Activated CD8-positive, alpha-beta T cell treated with anti-CD3 and anti-CD28 coated beads for 36 hours (primary cell): ENCODE measurements at regions not wholly inside any gene's neighbourhood (a gene's known extent, or its start where the extent isn't known, plus 50 kb on each side); places are given as distances from the start of the nearest gene placed in this dataset.

ENCODE experiments used
- ATAC-seq: fragments of 200-7000 bp; cut with Tn5 transposase; one replicate; pipeline ENCODE4 v1.10.0; 2021; ENCODE audit warnings: mild to moderate bottlenecking, moderate library complexity
- CTCF ChIA-PET: fragments of 350-600 bp; sonication (Branson Sonifier 250); formaldehyde crosslinking; loops from one replicate; lab custom pipeline; 2021; ENCODE audit warnings: antibody characterized with exemption; lab: Charles Lee
- POLR2A ChIA-PET: fragments of 350-600 bp; sonication (Branson Sonifier 250); formaldehyde crosslinking; loops from one replicate; lab custom pipeline; 2021; ENCODE audit warnings: antibody characterized with exemption; lab: Charles Lee
- DNase-seq: peaks from one replicate; pipeline ENCODE4 v3.0.0-alpha.2; 2020
- H3K27ac Mint-ChIP-seq: one replicate; pipeline ENCODE4 v1.8.0; 2021; ENCODE audit warnings: mild to moderate bottlenecking, mixed read lengths
- H3K27me3 Mint-ChIP-seq: one replicate; pipeline ENCODE4 v1.8.0; 2021; ENCODE audit warnings: mixed read lengths
- H3K36me3 Mint-ChIP-seq: one replicate; pipeline ENCODE4 v1.8.0; 2021; ENCODE audit warnings: low read depth, mixed read lengths
- H3K4me1 Mint-ChIP-seq: one replicate; pipeline ENCODE4 v1.8.0; 2021; ENCODE audit warnings: low read depth, mixed read lengths
- H3K4me3 Mint-ChIP-seq: one replicate; pipeline ENCODE4 v1.8.0; 2021; ENCODE audit warnings: mild to moderate bottlenecking, moderate library complexity, mixed read lengths
- H3K9me3 Mint-ChIP-seq: one replicate; pipeline ENCODE4 v1.8.0; 2021; ENCODE audit warnings: mixed read lengths
- CTCF ChIP-seq: fragments of 200-600 bp; IDR thresholded peaks from one replicate; pipeline ENCODE4 v1.8.0; 2022; ENCODE audit warnings: antibody characterized with exemption, mild to moderate bottlenecking
- intact Hi-C: fragments of 100-400 bp; cut with micrococcal nuclease; formaldehyde crosslinking; loops from one replicate; pipeline ENCODE4 v1.10.0; 2022

GRCh38 chr2:215868846-215869543 lies 144.4 kb downstream of the MREG start:
- no peak for ATAC-seq

GRCh38 chr2:215866606-215867005 lies 146.7 kb downstream of the MREG start:
- DNase-seq (no peak), ATAC-seq (no peak)
- ChIA-PET CTCF (interaction anchor here (1.3 kb wide), 1 partner anchor 14 kb away, joined by 5 read pairs; no protein-coding TSS in a partner anchor), POLR2A (no interaction called here)
- no peak for TF ChIP-seq CTCF
- Mint-ChIP-seq H3K4me3 (no peak overlapping the region), H3K27ac (no peak overlapping the region), H3K36me3 (no peaks in the 10 kb centered on the region), H3K27me3 (peaks cover 8% of the 10 kb centered on the region), H3K9me3 (no peaks in the 10 kb centered on the region), H3K4me1 (no peaks in the 10 kb centered on the region)
- intact Hi-C loops: no loop called here

More at GRCh38 chr2:215868846-215869543, 144.4 kb downstream of the MREG start:
- no peak for DNase-seq
- peaks cover 8% of the 10 kb centered on the region for H3K27me3 Mint-ChIP-seq
- no peaks in the 10 kb centered on the region for H3K4me1 Mint-ChIP-seq
- TF ChIP-seq CTCF: no peak
- no peak overlapping the region for H3K27ac Mint-ChIP-seq
- POLR2A ChIA-PET: no interaction called here
- intact Hi-C loops: no loop called here
- no peaks in the 10 kb centered on the region for H3K36me3 Mint-ChIP-seq
- no peak overlapping the region for H3K4me3 Mint-ChIP-seq
- H3K9me3 Mint-ChIP-seq: no peaks in the 10 kb centered on the region
- CTCF ChIA-PET: no interaction called here

GRCh38 chr2:215863687-215864086 lies 149.7 kb downstream of the MREG start:
- no peak for DNase-seq
- intact Hi-C loops: no loop called here
- ChIA-PET CTCF (no interaction called here), POLR2A (no interaction called here)
- H3K36me3 Mint-ChIP-seq: no peaks in the 10 kb centered on the region
- no peak for TF ChIP-seq CTCF
- H3K9me3 Mint-ChIP-seq: no peaks in the 10 kb centered on the region
- H3K4me1 Mint-ChIP-seq: no peaks in the 10 kb centered on the region
- no peak overlapping the region for H3K4me3 Mint-ChIP-seq
- ATAC-seq: no peak
- no peak overlapping the region for H3K27ac Mint-ChIP-seq
- peaks cover 9% of the 10 kb centered on the region for H3K27me3 Mint-ChIP-seq

GRCh38 chr2:215862351-215862771 lies 151.0 kb downstream of the MREG start:
- H3K9me3 Mint-ChIP-seq: no peaks in the 10 kb centered on the region
- no peak overlapping the region for H3K4me3 Mint-ChIP-seq
- no peak for ATAC-seq
- intact Hi-C loops: no loop called here
- H3K27me3 Mint-ChIP-seq: peaks cover 8% of the 10 kb centered on the region
- H3K36me3 Mint-ChIP-seq: no peaks in the 10 kb centered on the region
- no peaks in the 10 kb centered on the region for H3K4me1 Mint-ChIP-seq
- TF ChIP-seq CTCF: no peak
- no peak overlapping the region for H3K27ac Mint-ChIP-seq
- no peak for DNase-seq
- ChIA-PET POLR2A (no interaction called here), CTCF (no interaction called here)

GRCh38 chr2:215861607-215862350 lies 151.6 kb downstream of the MREG start:
- no peak for ATAC-seq
- intact Hi-C loops: no loop called here
- H3K27ac Mint-ChIP-seq: no peak overlapping the region

More at GRCh38 chr2:215861607-215862350, 151.6 kb downstream of the MREG start:
- POLR2A ChIA-PET: no interaction called here
- H3K4me1 Mint-ChIP-seq: no peaks in the 10 kb centered on the region
- H3K36me3 Mint-ChIP-seq: no peaks in the 10 kb centered on the region
- H3K27me3 Mint-ChIP-seq: peaks cover 5% of the 10 kb centered on the region
- no peak overlapping the region for H3K4me3 Mint-ChIP-seq
- no peak for TF ChIP-seq CTCF
- H3K9me3 Mint-ChIP-seq: no peaks in the 10 kb centered on the region
- no peak for DNase-seq
- CTCF ChIA-PET: no interaction called here
